Cardiac fibroblast (primary cell): ENCODE measurements at regions not wholly inside any gene's neighbourhood (a gene's known extent, or its start where the extent isn't known, plus 50 kb on each side); places are given as distances from the start of the nearest gene placed in this dataset.
A peak's percentile ranks its signal among the peaks of the same experiment; 100 is the strongest.

Experiments
- DNase-seq, 2 donors: peaks; one replicate each; pipeline versions ENCODE4 v3.0.0 to v3.0.0-alpha.2; 2010; ENCODE audit warnings: low read depth in 2 of 2
- H3K4me3 ChIP-seq, 2 donors: replicated peaks in 1 of 2; 1 replicate in 1 of 2; 2 replicates in 1 of 2; pipeline ENCODE4 v1.5.1; 2011; ENCODE audit warnings: low read depth in 2 of 2, low read length in 2 of 2, mild to moderate bottlenecking in 2 of 2, moderate library complexity in 1 of 2
- TF ChIP-seq, protein P1 (sequence below): IDR thresholded peaks from one replicate; pipeline ENCODE4 v1.5.1; 2011; ENCODE audit warnings: low read depth, mild to moderate bottlenecking, low read length, inconsistent platforms

DNA sequence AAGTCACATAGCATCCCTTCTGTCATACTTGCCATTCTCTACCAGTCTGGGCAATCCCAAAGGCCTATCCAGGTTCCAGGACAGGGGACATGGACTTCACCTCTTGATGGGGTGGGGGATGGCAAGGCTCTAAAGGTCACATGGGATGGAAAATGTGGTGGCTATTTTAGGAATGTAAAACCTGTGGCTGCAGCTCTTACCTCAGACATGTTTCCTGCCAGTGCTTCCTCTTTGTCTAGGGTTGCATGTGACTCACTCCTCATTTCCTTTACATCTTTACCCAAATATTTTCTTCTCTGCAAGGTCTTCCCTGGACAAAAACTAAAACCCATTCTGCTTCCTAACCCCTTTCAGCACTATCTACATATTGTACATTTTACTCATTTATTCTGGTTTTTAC, 135.7 kb downstream of the BTBD3 start:
- DNase-seq = peak; percentile 83 to 90
- H3K4me3 ChIP-seq = no peak overlapping the region
- TF ChIP-seq, protein P1, sequence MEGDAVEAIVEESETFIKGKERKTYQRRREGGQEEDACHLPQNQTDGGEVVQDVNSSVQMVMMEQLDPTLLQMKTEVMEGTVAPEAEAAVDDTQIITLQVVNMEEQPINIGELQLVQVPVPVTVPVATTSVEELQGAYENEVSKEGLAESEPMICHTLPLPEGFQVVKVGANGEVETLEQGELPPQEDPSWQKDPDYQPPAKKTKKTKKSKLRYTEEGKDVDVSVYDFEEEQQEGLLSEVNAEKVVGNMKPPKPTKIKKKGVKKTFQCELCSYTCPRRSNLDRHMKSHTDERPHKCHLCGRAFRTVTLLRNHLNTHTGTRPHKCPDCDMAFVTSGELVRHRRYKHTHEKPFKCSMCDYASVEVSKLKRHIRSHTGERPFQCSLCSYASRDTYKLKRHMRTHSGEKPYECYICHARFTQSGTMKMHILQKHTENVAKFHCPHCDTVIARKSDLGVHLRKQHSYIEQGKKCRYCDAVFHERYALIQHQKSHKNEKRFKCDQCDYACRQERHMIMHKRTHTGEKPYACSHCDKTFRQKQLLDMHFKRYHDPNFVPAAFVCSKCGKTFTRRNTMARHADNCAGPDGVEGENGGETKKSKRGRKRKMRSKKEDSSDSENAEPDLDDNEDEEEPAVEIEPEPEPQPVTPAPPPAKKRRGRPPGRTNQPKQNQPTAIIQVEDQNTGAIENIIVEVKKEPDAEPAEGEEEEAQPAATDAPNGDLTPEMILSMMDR = no peak

- H3K4me3 ChIP-seq = no peak overlapping the region
- DNase-seq = no peak
- TF ChIP-seq, protein P1 = no peak
Measured at GRCh38 chr20:12054556-12054955, 136.9 kb downstream of the BTBD3 start.

- TF ChIP-seq, protein P1 = no peak
- no peak for DNase-seq
- H3K4me3 ChIP-seq = no peak overlapping the region
Measured at GRCh38 chr20:12055161-12055560, 137.5 kb downstream of the BTBD3 start.

DNA sequence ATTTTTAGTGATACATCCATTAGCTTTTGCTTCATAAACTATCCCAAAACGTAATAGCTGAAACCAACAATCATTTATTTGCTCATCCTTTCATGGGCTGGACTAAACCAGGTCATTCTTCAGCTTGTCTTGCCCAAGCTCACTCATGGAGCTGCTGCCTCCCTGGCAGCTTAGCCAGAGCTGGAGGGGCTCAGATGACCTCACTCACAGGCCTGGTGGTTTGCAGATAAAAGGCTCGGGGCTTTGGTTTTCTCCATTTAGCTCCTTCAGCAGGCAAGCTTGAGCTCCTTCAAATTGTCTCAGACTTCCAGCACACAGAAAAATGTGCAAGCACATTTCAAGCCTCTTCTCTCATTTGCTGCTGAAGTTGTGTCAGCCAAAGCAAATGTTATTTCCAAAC, 139.1 kb downstream of the BTBD3 start:
- H3K4me3 ChIP-seq = no peak overlapping the region
- peak in 1 of 2 donors; percentile 20 for DNase-seq
- TF ChIP-seq, protein P1 = no peak

GRCh38 chr20:12057778-12058177, 140.1 kb downstream of the BTBD3 start:
- DNase-seq = no peak
- TF ChIP-seq, protein P1 = no peak
- no peak overlapping the region for H3K4me3 ChIP-seq

- no peak overlapping the region for H3K4me3 ChIP-seq
- TF ChIP-seq, protein P1 = no peak
- peak; percentile 46 to 53 for DNase-seq
Measured at GRCh38 chr20:12058216-12058615, 140.5 kb downstream of the BTBD3 start.

- TF ChIP-seq, protein P1 = no peak
- no peak overlapping the region for H3K4me3 ChIP-seq
- peak in 1 of 2 donors; percentile 67 for DNase-seq
Measured at GRCh38 chr20:12061466-12061865, 143.8 kb downstream of the BTBD3 start.
